PC-3 (cell line): ENCODE measurements at regions not wholly inside any gene's neighbourhood (a gene's known extent, or its start where the extent isn't known, plus 50 kb on each side); places are given as distances from the start of the nearest gene placed in this dataset.

Experiments used
- CTCF ChIP-seq: fragments of 300-600 bp; sonication (generic); conservative IDR thresholded peaks from 2 replicates; pipeline ENCODE4 v1.5.1; 2017; ENCODE audit warnings: antibody characterized with exemption, low read depth, mild to moderate bottlenecking, low read length
- EZH2 ChIP-seq: fragments of 300-600 bp; sonication (generic); IDR thresholded peaks from one replicate; pipeline ENCODE4 v1.6.1; 2017; ENCODE audit warnings: antibody characterized with exemption, mild to moderate bottlenecking, low read length; ENCODE audit not compliant: unreplicated experiment
- EZH2phosphoT487 ChIP-seq: fragments of 300-600 bp; sonication (generic); IDR thresholded peaks from 2 replicates; pipeline ENCODE4 v1.6.1; 2018; ENCODE audit warnings: mild to moderate bottlenecking, antibody characterized with exemption, low read length, borderline replicate concordance

DNA sequence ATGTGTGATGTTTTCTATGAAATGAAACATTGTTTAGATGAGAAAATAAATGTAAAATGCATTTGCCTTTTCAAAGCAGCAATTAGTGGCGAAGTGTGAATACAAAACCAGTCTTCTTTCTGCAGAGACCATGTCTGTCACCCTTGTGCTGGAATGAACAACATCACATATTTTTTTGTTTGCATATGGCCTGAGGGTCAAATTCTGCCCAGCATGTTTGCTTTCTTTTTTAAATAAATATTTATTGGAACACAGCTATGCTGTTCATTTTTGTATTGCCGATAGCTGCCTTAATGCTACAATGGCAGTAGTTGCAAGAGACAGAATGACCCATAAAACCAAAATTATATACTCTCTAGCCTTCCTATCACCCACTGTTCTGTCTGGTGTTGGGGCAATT, 75.3 kb upstream of the SNRPN start:
- TF ChIP-seq CTCF (no peak), EZH2 (no peak), EZH2phosphoT487 (no peak)
